ENCODE measurements at regions not wholly inside any gene's neighbourhood (a gene's known extent, or its start where the extent isn't known, plus 50 kb on each side); places are given as distances from the start of the nearest gene placed in this dataset.

DNA sequence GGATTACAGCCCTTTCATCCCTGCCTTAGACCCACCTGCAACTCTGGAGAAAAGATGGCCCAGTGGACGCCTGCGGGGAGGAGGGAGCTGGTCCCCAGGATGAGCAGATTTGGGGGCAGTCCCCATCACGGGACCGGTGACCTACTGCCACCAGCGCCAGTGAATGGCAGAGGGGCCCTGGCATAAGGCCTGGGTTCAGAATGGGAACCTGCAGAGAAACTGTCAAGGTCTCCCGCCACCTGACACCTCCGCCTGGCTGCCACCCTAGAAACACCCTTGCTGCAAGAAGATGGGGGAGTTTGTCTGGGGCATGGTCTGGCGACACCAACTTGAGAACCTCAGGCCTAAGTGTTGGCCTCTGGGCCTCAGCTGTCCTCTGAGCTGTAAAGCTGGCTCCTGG is 335.7 kb downstream of the SEC14L1 start:
- no peak overlapping the region for H3K4me3 Mint-ChIP-seq
- no peaks in the 10 kb centered on the region for H3K27me3 Mint-ChIP-seq
- H3K9me3 Mint-ChIP-seq = no peaks in the 10 kb centered on the region
- peak overlapping the region; percentile 93 for H3K27ac Mint-ChIP-seq
- peaks cover 90% of the 10 kb centered on the region for H3K4me1 Mint-ChIP-seq (ENCODE audit: low read depth)
- H3K36me3 Mint-ChIP-seq (ENCODE audit: low read depth) = peaks cover 49% of the 10 kb centered on the region
- DNase-seq = no peak

DNA sequence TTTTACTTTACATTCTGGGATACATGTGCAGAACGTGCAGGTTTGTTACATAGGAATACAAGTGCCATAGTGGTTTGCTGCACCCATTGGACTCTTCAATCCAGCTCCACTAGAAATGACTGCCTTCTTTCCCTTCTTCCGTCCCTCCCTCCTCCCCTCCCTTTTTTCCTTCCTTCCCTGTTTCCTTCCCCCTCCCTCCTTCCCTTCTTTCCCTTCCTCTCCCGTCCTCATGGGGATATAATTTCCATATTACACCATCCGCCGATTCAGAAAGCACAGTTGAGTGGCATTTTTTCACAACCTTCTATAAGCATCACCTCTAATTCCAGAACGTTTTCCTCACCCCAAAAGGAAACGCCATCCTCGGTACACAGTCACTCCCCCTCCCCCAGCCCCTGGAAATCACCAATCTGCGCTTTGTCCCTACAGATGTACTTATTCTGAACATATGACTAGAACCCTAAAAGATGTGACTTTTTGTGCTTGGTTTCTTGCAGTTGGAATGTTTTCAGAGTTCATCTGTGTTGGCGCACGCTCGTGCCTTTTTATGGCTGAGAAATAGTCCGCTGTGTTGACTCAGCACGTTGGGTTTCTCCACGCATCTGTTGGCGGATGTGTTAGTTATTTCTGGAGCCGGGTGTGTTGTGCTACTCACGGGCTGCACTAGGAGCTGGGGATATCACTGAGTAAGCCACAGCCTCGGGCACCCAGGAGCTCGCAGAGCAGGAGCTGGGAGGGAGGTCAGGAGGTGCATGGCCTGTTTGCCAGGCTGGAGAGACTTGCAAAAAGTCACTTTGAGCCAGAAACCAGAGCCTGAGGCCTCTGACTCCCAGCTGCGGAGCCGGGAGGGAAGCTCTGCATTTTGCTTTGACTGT is 336.4 kb downstream of the SEC14L1 start:
- H3K9me3 Mint-ChIP-seq = no peaks in the 10 kb centered on the region
- no peaks in the 10 kb centered on the region for H3K27me3 Mint-ChIP-seq
- H3K4me3 Mint-ChIP-seq = peak overlapping the region; percentile 34
- peak; percentile 57 for DNase-seq
- peak overlapping the region; percentile 88 for H3K27ac Mint-ChIP-seq
- H3K4me1 Mint-ChIP-seq (ENCODE audit: low read depth) = peaks cover 89% of the 10 kb centered on the region
- H3K36me3 Mint-ChIP-seq (ENCODE audit: low read depth) = peaks cover 43% of the 10 kb centered on the region

DNA sequence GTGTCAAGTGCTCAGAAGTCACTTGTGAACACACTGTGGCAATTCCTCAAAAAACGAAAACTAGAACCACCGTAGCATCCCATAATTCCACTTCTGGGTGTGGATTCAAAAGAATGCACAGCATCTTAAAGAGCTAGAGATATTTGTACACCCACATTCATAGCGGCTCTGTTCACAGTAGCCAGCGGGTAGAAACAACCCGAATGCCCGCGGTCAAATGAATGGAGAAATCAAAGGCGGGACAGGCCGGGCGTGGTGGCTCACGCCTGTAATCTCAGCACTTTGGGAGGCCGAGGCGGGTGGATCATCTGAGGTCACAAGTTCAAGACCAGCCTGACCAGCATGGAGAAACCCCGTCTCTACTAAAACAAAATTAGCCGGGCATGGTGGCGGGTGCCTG is 337.5 kb downstream of the SEC14L1 start:
- H3K9me3 Mint-ChIP-seq = no peaks in the 10 kb centered on the region
- H3K4me3 Mint-ChIP-seq = no peak overlapping the region
- no peak for DNase-seq
- peak overlapping the region; percentile 52 for H3K27ac Mint-ChIP-seq
- peaks cover 80% of the 10 kb centered on the region for H3K4me1 Mint-ChIP-seq (ENCODE audit: low read depth)
- peaks cover 40% of the 10 kb centered on the region for H3K36me3 Mint-ChIP-seq (ENCODE audit: low read depth)
- H3K27me3 Mint-ChIP-seq = no peaks in the 10 kb centered on the region

DNA sequence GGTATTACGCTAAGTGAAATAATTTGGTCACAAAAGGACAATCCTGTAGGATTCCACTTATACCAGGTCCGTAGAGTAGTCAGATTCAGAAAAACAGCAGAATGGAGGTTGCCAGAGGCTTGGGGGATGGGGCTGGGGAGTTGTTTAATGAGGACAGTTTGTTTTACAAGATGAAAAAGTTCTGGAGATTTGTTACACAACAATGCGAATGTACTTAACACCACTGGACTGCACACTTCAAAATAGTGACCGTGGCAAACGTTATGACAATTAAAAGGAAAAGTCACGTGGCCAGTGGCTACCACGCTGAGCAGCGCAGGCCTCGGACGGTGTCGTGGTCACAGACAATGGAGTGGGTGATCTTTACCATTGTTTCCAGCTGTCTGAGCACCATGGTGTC is 338.1 kb downstream of the SEC14L1 start:
- peaks cover 75% of the 10 kb centered on the region for H3K4me1 Mint-ChIP-seq (ENCODE audit: low read depth)
- H3K27ac Mint-ChIP-seq = peak overlapping the region; percentile 82
- no peak overlapping the region for H3K4me3 Mint-ChIP-seq
- no peak for DNase-seq
- no peaks in the 10 kb centered on the region for H3K27me3 Mint-ChIP-seq
- peaks cover 40% of the 10 kb centered on the region for H3K36me3 Mint-ChIP-seq (ENCODE audit: low read depth)
- H3K9me3 Mint-ChIP-seq = no peaks in the 10 kb centered on the region

DNA sequence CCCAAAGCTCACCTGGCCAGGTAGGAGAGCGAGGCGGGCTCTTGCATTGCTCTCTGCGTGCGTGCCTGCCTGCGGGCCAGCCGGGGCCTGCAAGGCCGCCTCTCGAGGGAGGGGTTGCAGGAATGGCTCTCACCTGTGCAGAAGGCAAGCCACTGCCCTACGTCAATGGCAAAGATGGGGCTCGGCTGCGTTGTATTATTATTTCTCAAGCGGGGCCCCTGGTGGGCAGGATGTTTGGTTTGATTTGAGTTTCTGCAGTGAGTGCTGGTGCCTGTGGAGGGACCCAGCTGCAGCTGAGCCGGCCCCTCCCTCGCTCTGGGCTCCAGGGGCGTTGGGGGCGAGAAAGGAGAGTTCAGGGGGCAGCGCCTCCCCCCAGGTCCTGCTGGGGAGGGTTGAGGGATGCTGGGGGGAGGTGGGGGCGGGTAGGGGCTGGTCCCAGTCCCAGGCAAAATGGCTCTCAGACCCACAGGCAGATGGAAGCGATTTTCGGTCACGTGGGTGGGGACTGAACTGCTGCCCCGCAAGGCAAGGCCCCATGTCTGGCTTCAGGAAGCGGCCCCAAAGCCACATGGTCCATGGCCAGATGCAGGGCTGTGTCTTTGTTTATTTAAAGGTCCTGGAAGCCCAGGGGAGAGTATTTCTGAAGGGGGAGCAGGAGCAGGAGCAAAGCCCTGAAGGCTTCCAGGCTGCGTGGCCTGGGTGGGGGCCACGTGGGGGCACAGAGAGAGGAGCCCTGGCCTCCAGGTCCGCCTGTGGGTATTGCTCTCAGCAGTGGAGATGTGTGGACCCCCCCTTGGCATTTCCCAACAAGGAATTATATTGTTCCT is 338.8 kb downstream of the SEC14L1 start:
- DNase-seq = no peak
- peak overlapping the region; percentile 82 for H3K27ac Mint-ChIP-seq
- H3K4me3 Mint-ChIP-seq = no peak overlapping the region

DNA sequence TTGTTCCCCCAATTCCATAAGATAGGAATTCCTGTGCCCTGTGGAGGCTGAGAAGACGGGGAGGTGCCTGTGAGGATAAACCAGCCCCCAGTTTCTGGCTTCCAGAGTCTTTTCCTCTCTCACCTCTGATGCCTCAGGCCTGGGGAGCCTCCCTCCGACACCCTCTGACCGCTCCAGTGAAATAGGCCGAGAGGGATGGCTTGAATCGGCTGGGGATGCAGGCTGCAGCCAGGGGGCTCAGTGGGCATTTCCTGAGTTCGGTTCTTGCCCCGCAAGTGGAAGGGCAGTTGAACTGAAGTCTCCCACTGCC is 339.4 kb downstream of the SEC14L1 start:
- H3K4me3 Mint-ChIP-seq = no peak overlapping the region
- H3K27me3 Mint-ChIP-seq = no peaks in the 10 kb centered on the region
- peak overlapping the region; percentile 82 for H3K27ac Mint-ChIP-seq
- peaks cover 63% of the 10 kb centered on the region for H3K4me1 Mint-ChIP-seq (ENCODE audit: low read depth)
- H3K36me3 Mint-ChIP-seq (ENCODE audit: low read depth) = peaks cover 36% of the 10 kb centered on the region
- no peak for DNase-seq
- no peaks in the 10 kb centered on the region for H3K9me3 Mint-ChIP-seq

More for the DNA sequence above, 338.8 kb downstream of the SEC14L1 start:
- H3K36me3 Mint-ChIP-seq (ENCODE audit: low read depth) = peaks cover 40% of the 10 kb centered on the region
- no peaks in the 10 kb centered on the region for H3K27me3 Mint-ChIP-seq
- peaks cover 68% of the 10 kb centered on the region for H3K4me1 Mint-ChIP-seq (ENCODE audit: low read depth)
- no peaks in the 10 kb centered on the region for H3K9me3 Mint-ChIP-seq

DNA sequence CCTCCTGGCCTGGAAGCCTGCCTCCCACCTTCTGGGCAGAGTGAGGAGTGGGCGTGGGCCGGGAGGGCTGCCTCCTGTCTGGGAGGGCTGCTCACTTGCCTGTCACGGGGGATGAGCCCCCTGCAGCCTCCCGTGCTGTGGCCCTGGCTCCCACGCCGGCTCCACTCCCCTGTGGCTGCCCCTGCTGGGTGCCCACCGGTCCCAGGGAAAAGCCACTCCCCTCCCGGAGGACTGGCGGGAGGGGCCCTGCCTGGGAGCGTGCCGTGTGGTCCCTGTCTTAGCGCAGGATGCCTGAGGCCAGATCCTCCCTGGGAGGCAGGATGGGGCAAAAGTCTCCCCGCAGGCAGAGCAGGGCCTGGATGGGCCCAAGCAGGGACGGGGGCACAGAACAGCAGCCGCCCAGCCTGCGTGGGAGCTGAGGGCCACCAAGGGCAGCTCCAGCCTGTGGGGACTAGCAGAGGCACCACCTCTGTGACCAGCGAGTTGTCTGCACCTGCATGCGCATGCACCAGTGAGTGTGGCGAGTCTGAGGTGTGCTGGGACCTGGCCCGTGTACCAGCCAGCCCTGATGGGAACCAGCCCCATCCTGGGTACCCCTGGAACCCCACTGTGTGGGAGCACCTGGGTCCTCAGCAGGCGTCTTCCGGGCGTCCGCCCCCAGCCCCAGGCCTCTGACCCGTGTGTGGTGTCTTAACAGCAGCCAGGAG is 339.9 kb downstream of the SEC14L1 start:
- Mint-ChIP-seq H3K9me3 (no peaks in the 10 kb centered on the region), H3K27me3 (no peaks in the 10 kb centered on the region), H3K4me3 (no peak overlapping the region), H3K27ac (peak overlapping the region; percentile 82), H3K36me3 (ENCODE audit: low read depth) (peaks cover 31% of the 10 kb centered on the region), H3K4me1 (ENCODE audit: low read depth) (peaks cover 58% of the 10 kb centered on the region)
- no peak for DNase-seq

DNA sequence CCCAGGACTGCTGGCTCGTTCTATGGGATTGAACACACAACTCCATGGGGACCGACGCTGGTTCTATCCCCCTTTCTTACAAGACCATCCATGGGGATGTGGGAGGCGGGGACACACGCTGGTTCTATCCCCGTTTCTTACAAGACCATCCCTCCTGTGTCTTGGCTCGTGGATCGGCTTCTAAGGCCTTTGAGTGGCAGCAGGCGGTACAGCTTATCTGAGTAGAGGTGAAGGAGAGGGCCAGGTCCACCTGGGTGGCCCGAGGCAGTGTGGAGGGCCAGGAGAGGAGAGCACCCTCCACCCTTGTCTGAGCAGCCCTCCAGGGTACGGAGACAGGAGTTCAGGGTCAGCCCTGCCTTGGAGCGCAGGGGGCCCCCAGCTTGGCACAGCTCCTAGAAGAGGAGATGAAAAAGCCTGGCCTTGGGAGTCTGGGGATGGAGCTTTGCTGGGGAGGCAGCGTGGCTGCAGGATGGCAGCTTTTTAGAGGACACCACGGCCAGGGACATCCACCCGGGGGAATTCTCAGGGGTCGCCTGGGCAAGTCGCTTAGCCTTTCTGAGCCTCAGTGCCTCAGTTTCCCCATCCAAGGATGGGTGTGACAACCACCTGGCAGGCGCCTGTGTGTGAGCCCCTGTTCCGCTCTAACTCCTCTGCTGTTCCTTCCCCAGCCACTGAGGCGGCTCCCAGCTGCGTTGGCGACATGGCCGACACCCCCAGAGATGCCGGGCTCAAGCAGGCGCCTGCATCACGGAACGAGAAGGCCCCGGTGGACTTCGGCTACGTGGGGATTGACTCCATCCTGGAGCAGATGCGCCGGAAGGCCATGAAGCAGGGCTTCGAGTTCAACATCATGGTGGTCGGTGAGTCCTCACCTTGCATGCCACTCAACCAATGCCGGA is 341.0 kb downstream of the SEC14L1 start:
- no peak overlapping the region for H3K4me3 Mint-ChIP-seq
- H3K4me1 Mint-ChIP-seq (ENCODE audit: low read depth) = peaks cover 51% of the 10 kb centered on the region
- peak overlapping the region; percentile 83 for H3K27ac Mint-ChIP-seq
- H3K27me3 Mint-ChIP-seq = no peaks in the 10 kb centered on the region
- H3K36me3 Mint-ChIP-seq (ENCODE audit: low read depth) = peaks cover 22% of the 10 kb centered on the region
- no peak for DNase-seq
- H3K9me3 Mint-ChIP-seq = no peaks in the 10 kb centered on the region

DNA sequence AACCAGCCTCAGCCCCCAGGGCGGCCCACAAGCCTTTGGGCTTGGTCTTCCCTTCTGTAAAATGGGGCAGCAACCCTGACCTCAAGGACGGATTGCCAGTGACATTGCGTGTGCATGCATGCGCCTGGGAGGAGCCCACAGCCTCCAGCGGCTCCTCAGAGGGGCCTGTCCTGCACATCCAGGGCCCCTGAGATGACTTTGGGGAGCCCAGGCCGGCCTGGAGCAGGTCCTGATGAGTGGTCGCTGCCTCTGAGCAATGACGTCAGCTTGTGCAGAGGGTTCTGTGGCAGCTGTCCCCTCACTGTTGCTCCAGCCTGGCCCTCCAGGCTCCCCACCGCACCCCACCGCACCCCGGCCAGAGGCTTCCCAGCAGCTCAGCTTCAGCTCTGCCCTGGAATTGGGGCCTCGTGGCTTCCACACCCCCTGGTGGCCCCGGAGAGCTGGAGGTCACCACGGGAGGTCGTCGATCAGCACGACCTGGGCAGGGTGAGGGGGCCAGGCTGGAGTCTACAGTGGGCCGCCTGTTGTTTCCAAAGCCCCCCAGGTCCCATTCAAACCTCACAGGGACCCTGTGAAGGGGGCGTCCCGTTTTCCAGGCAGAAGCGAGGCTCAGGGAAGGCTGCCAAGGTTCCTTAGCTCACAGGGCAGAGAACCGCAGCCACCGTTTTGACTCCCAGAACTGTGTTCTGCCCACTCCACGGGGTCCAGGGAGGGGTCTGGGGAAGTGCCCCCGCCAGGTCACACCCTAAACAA is 341.8 kb downstream of the SEC14L1 start:
- Mint-ChIP-seq H3K27me3 (no peaks in the 10 kb centered on the region), H3K9me3 (no peaks in the 10 kb centered on the region), H3K36me3 (ENCODE audit: low read depth) (peaks cover 14% of the 10 kb centered on the region), H3K4me1 (ENCODE audit: low read depth) (peaks cover 43% of the 10 kb centered on the region), H3K4me3 (no peak overlapping the region), H3K27ac (no peak overlapping the region)
- DNase-seq = no peak

DNA sequence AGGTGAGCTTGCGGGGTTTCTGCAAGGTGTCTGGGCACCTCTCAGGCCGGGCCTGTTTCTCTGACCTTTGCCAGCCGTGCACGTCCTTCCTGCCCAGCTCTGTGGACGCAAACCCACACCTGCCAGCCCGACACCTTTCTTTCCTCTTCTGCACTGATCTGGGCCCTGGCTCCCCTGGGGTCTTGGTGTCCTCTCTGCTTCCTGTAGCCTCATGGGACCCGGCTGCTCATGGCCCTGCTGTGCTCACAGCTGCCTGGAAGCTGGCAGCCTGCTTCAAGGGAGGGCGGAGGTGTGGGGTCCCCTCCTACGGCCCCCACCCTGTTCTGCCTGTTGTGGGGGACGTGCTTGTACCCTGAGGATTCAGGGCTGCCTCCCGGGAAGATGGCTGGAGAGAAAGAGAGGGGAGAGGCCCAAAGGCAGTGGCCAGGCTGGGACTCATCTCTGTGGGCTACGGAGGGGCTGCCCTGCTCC is 342.4 kb downstream of the SEC14L1 start:
- DNase-seq = no peak
- H3K4me1 Mint-ChIP-seq (ENCODE audit: low read depth) = peaks cover 38% of the 10 kb centered on the region
- no peaks in the 10 kb centered on the region for H3K9me3 Mint-ChIP-seq
- H3K36me3 Mint-ChIP-seq (ENCODE audit: low read depth) = peaks cover 16% of the 10 kb centered on the region
- H3K4me3 Mint-ChIP-seq = no peak overlapping the region
- H3K27ac Mint-ChIP-seq = peak overlapping the region; percentile 67
- H3K27me3 Mint-ChIP-seq = no peaks in the 10 kb centered on the region

DNA sequence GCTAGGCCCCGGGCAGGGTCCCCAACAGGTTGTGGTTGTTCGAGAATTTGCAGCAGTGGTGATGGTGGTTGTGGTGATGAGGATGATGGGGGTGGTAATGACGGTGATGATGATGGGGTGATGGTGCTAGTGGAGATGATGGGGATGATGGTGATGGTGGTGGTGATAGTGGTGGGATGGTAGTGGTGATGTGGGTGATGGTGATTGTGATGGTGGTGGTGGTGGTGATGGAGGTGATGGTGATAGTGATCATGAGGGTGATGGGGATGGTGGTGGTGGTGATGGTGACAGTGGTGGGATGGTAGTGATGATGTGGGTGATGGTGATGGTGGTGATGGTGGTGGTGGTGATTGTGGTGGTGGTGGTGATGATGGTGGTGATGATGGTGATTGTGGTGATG is 343.3 kb downstream of the SEC14L1 start:
- Mint-ChIP-seq H3K4me1 (ENCODE audit: low read depth) (peaks cover 30% of the 10 kb centered on the region), H3K27ac (no peak overlapping the region)
- DNase-seq = no peak

DNA sequence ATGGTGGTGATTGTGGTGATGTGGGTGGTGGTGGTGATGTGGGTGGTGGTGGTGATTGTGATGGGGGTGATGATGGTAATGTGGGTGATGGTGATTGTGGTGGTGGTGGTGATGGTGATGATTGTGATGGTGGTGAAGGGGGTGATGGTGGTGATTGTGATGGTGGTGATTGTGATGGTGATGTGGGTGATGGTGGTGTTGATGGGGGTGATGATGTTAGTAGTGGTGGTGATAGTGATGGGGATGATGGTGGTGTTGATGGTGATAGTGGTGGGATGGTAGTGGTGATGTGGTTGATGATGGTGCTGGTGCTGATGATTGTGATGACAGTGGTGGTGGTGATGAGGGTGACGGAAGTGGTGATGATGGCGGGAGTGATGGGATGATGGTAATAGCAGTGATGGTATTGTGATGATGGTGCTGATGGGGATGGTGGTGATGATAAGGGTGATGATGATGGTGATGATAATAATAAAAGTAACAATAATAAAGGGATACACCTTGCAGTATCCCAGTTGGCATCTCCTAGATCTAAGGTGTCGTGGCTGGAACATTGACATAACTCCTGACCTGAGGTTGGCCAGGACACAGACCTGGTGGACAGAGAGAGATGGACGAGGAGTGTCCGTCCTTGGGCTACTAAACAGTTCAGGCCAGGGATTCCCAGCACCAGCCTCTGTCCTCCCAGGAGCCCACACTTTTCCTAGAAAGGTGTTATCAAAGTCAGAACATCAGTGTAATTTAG is 344.5 kb downstream of the SEC14L1 start:
- Mint-ChIP-seq H3K4me3 (no peak overlapping the region), H3K27me3 (no peaks in the 10 kb centered on the region), H3K36me3 (ENCODE audit: low read depth) (peaks cover 26% of the 10 kb centered on the region), H3K27ac (peak overlapping the region; percentile 61), H3K4me1 (ENCODE audit: low read depth) (peaks cover 21% of the 10 kb centered on the region), H3K9me3 (no peaks in the 10 kb centered on the region)
- no peak for DNase-seq

More for the DNA sequence above, 343.3 kb downstream of the SEC14L1 start:
- H3K36me3 Mint-ChIP-seq (ENCODE audit: low read depth) = peaks cover 19% of the 10 kb centered on the region
- H3K27me3 Mint-ChIP-seq = no peaks in the 10 kb centered on the region
- H3K9me3 Mint-ChIP-seq = no peaks in the 10 kb centered on the region
- no peak overlapping the region for H3K4me3 Mint-ChIP-seq

DNA sequence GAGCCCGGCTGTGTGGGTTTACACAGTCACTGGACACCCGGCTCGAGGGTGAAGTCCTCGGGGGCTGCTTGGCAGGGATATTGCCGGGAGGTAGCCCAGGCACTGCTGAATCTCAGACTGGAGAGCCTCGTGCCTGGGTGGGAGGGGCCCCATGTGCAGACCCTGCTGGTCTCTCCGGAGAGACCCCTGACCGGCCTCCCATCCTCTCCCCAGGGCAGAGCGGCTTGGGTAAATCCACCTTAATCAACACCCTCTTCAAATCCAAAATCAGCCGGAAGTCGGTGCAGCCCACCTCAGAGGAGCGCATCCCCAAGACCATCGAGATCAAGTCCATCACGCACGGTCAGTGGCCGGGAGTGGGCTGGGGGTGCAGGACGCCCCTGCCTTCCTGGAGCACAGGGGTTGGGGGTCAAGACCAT is 346.5 kb downstream of the SEC14L1 start:
- H3K27me3 Mint-ChIP-seq = no peaks in the 10 kb centered on the region
- peaks cover 42% of the 10 kb centered on the region for H3K36me3 Mint-ChIP-seq (ENCODE audit: low read depth)
- H3K4me3 Mint-ChIP-seq = no peak overlapping the region
- H3K9me3 Mint-ChIP-seq = no peaks in the 10 kb centered on the region
- no peak for DNase-seq
- H3K4me1 Mint-ChIP-seq (ENCODE audit: low read depth) = peaks cover 17% of the 10 kb centered on the region
- H3K27ac Mint-ChIP-seq = no peak overlapping the region

Measured in activated T-cell treated with anti-CD3 and anti-CD28 coated beads, Interleukin-2, amount 50 U/mL, for 24 hours (primary cell).